GM19351 (cell line): ENCODE measurements at regions not wholly inside any gene's neighbourhood (a gene's known extent, or its start where the extent isn't known, plus 50 kb on each side); places are given as distances from the start of the nearest gene placed in this dataset.
"Not testable (repeated sequence)": the region's sequence is repeated elsewhere in the genome, so short reads cannot be mapped to it uniquely, and the experiment has no call there.

Experiments used
- ATAC-seq: cut with Tn5 transposase; IDR thresholded peaks from one replicate; pipeline ENCODE4 v1.9.1; 2021; ENCODE audit warnings: mild to moderate bottlenecking, moderate library complexity; ENCODE audit not compliant: unreplicated experiment

DNA sequence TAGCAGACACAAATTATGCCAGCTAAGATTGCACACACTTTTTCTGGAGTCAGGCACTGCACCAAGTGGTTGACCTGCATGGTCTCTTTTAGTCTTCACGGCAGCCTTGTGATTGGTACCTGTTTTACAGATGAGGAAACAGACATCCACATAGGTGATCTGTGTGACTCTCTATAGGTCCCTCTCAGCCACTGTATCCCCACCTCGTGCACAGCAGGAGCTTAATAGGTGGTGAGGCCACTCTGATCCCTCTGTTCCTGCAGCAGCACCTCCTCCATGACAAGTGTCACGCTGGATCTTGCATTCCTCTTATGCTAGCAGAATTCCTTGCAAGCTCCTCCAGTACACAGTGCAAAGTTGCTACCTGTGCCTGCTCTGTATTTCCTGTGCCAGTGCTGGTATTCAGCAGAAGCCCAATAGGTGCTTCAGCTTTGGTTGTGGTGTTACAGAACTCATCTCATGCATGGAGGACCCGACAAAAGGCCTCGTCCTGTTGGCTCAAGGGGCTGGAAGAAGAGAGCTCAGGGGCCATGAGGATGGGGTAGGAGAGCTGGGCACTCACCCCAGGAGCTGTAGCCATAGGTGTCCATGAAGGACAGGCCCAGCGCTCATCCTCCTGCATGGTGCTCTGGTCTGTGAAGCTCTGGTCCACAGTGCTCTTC is 546.7 kb downstream of the PTPRU start:
- ATAC-seq = no peak

GRCh38 chr1:29779146-29779545 is 542.8 kb downstream of the PTPRU start:
- ATAC-seq = no peak

GRCh38 chr1:29777522-29777921 is 541.2 kb downstream of the PTPRU start:
- ATAC-seq = no peak

DNA sequence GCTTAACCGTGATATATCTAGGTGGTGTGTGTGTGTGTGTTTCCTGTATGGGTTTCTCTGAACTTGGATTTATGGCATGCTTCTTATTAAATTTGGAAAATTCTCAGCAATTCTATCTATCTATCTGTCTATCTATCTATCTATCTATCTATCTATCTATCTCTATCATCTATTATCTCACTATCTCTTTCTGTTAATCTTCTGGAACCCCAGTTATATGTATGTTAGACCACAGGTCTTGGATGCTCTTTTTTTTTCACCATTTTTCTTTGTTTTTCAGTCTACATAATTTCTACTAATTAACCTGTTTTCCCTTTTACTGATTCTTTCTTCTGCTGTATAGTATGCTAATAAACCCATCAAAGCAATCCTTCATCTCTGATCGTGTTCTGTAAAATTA is 538.0 kb downstream of the PTPRU start:
- ATAC-seq = no peak

- ATAC-seq = no peak
Measured at GRCh38 chr1:29772584-29773100, 536.3 kb downstream of the PTPRU start.

DNA sequence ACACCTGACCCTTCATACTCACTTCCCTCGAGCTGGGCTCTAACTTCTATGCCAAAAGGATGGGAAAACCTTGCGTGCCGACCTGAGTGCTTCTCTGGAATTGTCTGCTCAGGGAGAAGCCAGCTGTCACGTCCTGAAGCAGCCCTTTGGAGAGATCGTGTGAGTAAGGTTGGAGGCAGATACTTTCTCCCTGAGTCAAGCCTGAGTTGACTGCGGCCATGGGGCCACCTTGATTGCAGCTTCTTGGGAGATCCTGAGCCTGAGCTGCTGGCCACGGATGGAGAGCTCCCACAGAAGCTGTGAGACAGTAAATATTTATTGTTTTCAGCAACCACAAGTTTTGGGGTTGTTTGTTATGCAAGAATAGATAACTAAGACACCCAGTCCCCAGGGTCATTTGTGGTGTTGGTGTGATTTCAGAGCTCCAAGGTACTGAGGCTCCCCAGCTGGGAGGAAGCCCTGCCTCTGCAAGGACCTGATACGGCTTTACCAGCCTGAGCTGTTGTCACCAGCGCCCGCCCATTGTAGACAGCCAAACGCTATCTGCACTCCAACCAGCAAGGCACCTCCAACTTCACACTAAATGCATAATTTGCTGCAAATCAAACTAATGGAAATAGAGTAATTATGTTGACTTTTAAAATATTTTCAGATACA is 531.6 kb downstream of the PTPRU start:
- no peak for ATAC-seq

DNA sequence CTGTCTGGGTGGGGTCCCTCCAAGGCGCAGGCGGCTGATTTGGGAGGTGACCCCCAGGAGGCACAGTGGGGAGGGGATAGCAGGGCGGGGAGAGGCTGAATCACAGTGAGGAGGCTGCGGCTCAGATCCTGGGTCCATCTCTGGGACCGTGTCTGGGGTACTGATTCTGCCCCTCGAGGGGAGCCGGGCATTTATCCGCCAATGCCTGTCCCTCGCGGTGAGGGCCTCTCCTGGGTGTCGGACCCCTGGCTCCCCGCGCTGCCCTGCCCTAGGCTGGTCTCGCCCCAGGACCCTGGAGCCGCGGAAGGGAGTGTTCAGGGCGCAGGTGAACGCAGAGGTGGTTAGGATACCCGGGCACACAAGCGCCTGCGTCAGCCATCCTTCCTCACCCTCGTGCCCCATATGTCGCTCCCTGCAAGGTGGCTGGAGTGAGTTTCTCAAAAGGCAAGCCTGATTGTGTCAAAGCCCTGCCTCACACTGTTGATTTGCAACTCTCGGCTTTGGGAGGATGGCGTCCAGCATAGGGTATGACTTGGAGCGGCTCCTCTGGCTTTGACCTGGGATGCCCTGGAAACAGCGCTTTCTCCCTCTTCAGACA is 530.9 kb downstream of the PTPRU start:
- no peak for ATAC-seq

DNA sequence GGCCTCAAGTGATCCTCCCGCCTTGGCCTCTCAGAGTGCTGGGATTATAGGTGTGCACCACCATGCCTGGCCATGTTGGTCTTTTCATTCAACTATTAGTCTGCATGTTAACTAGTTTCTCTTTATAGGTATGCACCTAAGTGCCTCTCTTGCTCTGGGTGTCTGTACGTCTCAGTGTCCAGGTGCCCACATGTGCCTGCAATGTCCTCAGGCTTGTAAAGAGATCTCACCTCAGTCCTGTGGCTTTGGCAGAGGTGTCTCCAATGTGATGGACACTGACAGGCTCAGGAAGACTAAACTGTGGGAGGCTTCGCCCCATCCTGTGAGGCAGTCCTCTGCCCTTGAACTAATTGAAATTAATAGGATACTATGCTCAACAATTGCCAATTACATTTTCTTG is 526.3 kb downstream of the PTPRU start:
- no peak for ATAC-seq

DNA sequence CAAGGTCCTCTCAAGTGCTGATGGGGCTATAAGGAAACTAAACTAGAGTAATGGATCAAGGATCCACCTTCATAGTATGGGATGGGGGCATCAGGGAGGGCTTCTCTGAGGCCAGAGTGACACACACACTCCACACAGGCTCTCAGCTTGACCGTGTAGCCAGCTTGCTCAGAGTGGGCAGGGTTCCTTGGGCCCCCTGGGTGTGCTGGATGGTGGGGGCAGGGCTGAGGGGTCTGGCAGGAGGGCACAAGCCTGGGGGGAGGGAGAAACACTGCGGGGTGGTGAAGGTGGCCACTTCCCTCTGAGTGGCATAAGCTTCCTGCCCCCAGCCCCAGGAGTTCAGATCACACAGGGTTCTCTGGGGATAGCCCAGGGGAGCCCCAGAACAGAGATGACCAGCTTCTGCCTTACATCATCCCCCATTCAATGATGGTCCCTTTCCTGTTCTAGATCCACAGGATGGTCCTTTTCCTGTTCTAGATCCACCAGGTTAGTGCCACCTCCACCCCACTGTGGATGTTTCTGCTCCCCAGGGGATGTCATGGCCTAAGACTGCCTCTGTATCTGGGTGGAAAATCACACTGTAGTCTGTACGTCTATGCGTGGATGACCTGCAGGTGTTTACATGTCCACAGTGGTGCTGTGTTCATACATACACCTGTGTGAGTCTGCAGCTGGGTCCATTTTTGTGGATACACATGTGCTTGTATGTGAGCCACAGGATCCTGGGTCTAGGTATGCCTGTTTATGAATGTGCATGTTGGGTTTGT is 525.0 kb downstream of the PTPRU start:
- ATAC-seq = no peak

DNA sequence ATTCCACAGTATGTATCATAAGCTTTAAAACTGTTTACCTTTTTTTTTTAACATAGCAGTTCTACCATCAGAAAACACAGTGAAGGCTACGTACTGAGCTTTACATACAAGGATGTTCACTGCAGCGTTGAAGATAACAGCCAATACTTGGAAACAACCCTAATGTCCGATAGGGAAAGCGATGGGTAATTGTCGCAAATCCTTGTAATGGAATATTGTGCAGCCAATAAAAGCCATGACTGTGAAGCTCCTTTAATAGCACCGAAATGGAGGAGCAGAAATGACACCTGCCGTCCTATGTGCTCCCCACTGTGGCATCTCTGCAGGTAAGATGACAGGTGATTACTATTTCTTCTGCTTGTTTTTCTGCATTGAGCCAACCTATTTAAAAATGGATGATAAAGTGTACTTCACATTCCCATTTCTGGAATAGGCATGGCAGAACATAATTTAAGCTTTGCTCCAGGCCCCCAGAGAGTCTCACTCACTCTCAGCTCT is 523.8 kb downstream of the PTPRU start:
- no peak for ATAC-seq

DNA sequence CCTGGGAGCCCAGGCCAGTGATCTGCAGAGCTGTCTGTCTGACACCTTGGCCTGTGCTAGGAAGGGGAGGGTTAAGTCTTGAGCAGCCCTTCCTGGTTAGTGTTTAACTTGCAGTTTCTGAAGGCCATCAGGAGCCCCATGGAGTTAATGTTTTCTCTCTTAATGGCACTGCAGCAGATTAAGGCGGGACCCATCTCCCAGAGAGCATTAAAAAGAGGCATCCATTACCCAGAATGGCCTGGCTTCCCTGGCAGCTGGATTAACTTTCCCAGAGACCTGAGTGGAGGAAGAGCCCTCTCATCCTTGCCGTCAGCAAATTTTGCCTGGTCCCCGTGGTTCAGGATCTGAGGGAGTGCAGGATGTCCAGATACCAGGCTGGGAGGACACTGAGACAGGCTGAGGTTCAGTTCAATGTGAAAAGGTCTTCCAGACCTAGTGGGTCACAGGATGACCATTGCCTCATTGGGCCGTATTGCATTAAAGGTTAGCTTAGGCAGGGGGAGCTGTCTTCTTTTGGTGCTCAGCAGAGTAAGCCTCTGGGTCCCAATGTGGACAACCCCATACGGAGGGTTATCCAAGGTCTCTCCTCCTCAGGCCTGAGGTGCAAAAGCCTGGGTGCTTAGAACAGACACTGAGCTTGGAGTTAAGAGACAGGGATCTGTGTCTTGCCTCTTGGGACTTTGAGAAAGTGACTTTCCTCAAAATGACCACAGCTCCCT is 522.6 kb downstream of the PTPRU start:
- ATAC-seq = no peak

DNA sequence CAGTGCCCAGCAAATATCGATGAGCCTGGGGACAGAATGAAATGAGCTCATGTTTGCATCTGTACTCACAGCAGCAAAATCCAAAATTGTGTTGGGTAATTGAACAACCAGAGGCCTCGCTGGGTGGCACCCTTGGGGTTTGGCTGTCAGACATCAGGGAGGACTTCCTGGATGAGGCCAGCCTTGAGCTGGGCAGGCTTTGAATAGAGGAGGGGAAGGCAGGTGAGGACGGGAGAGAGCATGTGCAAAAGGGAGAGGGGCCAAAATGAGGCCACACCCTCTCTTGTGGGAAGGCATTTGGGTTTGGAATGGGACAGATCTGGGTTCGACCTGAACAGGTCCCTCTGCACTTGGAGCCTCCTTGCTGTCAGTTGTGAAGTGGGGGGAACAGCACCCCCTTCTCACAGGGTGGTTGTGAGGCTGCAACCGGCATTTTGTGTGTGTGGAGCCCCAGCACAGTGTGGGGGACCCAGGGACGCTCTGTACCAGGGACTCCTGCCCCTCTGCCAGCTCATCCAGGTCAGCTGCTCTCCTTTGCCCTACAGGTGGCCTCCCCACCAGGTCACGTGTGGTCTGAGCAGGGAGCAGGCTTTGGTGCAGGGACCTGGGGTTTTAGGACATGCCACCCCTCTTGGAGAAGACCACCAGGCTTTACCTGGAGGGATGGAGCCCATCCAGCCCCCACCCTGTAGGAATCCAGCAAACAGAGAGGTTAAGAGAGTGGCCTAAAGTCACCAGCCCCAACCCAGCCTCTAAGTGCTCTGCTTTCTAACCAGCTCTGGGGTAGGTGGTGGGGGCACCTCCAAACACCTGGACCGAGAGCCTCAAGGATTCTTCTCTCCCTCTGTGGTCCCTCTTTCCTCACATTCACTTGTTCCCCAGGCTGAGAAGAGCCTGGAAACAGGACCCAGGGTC is 521.8 kb downstream of the PTPRU start:
- no peak for ATAC-seq

GRCh38 chr1:29756901-29757725 is 520.8 kb downstream of the PTPRU start:
- ATAC-seq = no peak

DNA sequence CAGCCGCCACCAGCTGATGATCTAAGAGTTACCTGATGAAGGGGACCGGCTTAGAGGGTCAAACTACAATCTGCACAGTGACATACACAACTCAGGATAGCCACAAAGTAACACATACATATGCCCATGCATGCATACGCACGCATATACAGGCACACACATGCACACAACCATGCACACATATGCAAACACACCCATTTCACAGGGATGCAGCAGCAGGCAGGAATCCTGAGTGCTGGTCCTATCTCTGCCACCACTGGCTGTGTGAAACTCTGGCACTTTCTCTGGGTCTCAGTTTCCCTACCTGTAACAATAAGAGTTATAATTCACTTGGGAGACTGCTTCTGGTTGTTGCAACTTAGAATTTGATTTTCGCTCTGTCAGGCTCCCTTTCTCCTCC is 520.2 kb downstream of the PTPRU start:
- ATAC-seq = no peak

DNA sequence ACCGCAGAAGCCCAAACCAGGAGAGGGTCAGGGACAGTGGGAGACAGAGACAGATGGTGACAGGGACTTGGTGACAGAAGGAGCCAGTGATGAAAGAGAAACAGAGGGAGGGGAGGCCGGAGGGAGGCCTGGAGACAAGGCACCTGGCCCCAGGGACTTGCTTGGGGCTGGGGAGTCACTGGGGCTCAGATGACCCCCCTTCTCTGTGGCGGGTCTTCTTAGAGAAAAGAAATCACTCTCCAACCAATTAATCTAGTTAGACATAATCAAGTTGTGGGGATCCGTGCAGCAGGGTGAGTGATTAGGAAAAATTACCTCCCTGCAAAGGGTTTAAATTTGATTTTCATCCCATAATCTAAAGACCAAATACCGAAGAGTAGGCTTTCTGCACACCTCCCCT is 519.8 kb downstream of the PTPRU start:
- ATAC-seq = no peak

DNA sequence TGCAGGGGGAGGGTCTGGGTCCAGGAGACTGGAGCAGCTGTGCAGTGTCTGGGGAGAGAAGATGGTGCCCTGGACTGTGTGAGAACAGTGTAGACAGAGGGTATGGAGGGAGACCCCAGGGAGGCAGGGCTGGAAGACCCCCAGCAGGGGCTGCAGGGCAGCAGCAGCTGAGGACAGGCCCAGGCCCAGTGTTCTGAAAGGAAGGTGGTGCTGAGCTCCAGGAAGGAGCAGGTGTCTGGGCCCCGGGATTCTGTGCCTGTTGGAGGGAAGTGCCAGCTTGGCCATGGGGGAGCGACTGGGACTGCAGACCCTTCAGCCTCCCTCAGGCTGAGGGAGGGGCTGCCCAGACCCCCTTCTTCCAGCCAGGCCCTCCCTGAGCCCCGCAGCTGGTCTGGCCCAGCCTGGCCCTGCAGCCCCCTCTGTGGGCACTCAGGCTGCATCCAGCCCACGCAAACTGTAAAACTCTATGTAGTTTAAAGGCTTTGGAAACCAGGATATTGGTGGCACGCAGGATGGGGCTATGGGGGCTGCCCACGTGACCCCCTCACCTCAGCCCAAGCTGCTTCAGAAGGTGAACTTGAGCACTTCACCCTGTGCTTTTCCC is 519.2 kb downstream of the PTPRU start:
- not testable (repeated sequence) for ATAC-seq

DNA sequence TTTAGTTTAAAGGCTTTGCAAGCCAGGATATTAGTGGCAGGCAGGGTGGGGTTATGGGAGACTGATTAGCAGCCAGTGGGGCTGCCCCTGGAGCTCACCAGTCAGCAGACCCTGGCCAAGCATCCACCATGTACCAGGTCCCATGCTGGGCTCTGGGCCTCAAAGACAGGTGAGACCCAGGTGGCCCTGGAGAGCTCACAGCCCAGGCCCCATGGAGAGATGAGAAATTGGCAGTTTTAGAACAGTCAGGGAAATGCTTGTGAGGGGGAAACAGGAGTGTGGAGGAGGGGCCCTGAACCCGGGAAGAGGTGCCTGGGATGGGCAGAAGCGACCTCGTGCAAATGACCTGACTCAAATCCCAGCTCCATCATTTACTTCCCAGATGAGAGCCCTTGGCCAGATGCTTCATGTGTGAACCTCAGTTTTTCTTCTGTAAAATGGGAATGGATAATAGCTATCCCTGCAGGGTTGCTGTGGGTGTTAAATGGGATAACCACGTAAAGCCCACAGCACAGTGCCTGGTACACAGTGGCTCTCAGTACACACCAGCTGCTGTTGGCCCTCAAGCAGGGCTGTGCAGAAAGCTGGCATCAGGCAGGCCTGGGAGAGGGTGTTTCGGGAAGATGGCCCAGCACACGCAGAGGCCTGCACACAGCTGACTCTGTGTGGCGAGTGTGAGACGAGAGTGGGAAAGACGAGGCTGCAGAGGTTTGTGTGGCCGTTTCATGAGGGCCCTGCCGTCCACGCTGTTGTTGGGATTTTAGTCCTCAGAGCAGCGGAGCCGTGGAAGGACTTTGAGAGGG is 518.5 kb downstream of the PTPRU start:
- ATAC-seq = no peak
